ENCODE measurements at regions not wholly inside any gene's neighbourhood (a gene's known extent, or its start where the extent isn't known, plus 50 kb on each side); places are given as distances from the start of the nearest gene placed in this dataset.

- TF ChIP-seq EP300 (IDR thresholded peaks at IDR 0.05; ENCODE audit: low read depth) (peak; percentile 2), CTCF (IDR thresholded peaks at IDR 0.05) (no peak), POLR2AphosphoS5 (IDR thresholded peaks at IDR 0.05) (peak; percentile 21 to 72 (median 46))
These were observed 73.4 kb downstream of the GTPBP8 start for GRCh38 chr3:113064183-113064582.

Measured in transverse colon (tissue), 4 donors.